ENCODE measurements at regions not wholly inside any gene's neighbourhood (a gene's known extent, or its start where the extent isn't known, plus 50 kb on each side); places are given as distances from the start of the nearest gene placed in this dataset.

DNA sequence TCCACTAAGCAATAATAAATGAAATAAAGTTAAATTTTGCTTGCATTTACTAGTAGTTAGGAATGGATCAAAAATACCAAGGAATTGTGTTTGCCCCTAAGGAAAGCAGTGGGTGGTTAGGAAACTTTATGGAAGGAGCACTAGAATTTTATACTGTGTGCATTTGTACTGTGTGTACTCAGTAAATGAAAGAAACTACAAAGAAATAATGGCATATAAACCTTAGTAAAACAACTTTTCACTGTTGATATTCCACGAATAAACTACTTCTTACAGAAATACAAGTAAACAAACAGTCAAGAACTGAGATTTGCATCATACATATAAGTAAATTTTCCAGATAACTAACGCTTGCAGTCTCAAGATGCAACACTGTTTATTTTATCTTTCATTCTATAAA, 103.7 kb upstream of the PARP8 start:
- POLR2A ChIA-PET: no interaction called here
- DNase-seq: no peak
- Mint-ChIP-seq H3K27ac (no peak overlapping the region), H3K4me3 (no peak overlapping the region), H3K27me3 (no peaks in the 10 kb centered on the region), H3K4me1 (peaks cover 10% of the 10 kb centered on the region), H3K36me3 (ENCODE audit: low read depth) (no peaks in the 10 kb centered on the region), H3K9me3 (peaks cover 4% of the 10 kb centered on the region)
- intact Hi-C loops (cut with micrococcal nuclease): loop anchor here (10.0 kb wide), 1 partner anchor 52 kb away; no protein-coding TSS in a partner anchor
- no peak for ATAC-seq (ENCODE audit: low read depth)
- CTCF ChIA-PET: no interaction called here
- TF ChIP-seq, protein P1, sequence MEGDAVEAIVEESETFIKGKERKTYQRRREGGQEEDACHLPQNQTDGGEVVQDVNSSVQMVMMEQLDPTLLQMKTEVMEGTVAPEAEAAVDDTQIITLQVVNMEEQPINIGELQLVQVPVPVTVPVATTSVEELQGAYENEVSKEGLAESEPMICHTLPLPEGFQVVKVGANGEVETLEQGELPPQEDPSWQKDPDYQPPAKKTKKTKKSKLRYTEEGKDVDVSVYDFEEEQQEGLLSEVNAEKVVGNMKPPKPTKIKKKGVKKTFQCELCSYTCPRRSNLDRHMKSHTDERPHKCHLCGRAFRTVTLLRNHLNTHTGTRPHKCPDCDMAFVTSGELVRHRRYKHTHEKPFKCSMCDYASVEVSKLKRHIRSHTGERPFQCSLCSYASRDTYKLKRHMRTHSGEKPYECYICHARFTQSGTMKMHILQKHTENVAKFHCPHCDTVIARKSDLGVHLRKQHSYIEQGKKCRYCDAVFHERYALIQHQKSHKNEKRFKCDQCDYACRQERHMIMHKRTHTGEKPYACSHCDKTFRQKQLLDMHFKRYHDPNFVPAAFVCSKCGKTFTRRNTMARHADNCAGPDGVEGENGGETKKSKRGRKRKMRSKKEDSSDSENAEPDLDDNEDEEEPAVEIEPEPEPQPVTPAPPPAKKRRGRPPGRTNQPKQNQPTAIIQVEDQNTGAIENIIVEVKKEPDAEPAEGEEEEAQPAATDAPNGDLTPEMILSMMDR (IDR thresholded peaks at IDR 0.05): no peak

DNA sequence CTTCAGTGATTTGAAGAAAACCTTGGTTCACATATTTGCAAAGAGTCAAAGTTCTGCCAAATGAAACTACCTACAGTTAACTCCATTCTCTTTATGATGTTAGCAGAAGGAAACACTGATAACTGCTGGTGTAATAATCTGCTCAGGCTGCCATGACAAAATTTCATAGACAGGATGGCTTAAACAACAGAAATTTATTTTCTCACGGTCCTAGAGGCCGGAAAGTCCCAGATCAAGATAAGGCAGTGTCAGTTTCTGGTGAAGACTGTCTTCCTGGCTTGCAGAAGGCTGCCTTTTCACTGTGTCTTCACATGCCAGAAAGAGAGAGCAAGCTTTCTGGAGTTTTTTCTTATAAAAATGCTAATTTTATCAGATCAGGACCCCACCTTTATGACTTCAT, 102.4 kb upstream of the PARP8 start:
- CTCF ChIA-PET: no interaction called here
- POLR2A ChIA-PET: no interaction called here
- TF ChIP-seq, protein P1 (IDR thresholded peaks at IDR 0.05): no peak
- Mint-ChIP-seq H3K27ac (no peak overlapping the region), H3K4me3 (no peak overlapping the region), H3K27me3 (no peaks in the 10 kb centered on the region), H3K36me3 (ENCODE audit: low read depth) (no peaks in the 10 kb centered on the region), H3K9me3 (peaks cover 7% of the 10 kb centered on the region), H3K4me1 (peaks cover 10% of the 10 kb centered on the region)
- DNase-seq (no peak), ATAC-seq (ENCODE audit: low read depth) (no peak)
- intact Hi-C loops (cut with micrococcal nuclease): loop anchor here (10.0 kb wide), 1 partner anchor 51 kb away; no protein-coding TSS in a partner anchor

DNA sequence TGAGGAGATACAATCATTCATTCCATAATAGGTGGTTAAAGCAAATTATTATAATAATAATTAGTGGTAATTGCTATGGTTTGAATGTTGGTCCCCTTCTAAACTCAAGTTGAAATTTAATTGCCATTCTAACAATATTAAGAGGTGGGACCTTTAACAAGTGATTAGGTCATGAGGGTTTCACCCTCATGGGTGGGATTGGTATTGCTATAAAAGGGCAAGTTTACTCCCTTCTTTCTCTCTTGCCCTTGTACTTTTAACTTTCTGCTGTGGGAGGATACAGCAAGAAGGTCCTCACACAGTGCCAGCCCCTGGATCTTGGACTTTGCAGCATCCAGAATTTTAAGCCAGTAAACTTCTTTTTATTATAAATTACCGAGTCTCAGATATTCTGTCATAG, 101.9 kb upstream of the PARP8 start:
- Mint-ChIP-seq H3K4me3 (no peak overlapping the region), H3K27me3 (no peaks in the 10 kb centered on the region), H3K27ac (no peak overlapping the region), H3K36me3 (ENCODE audit: low read depth) (no peaks in the 10 kb centered on the region), H3K9me3 (peaks cover 7% of the 10 kb centered on the region), H3K4me1 (peaks cover 10% of the 10 kb centered on the region)
- ATAC-seq (ENCODE audit: low read depth): no peak
- CTCF ChIA-PET: no interaction called here
- POLR2A ChIA-PET: no interaction called here
- intact Hi-C loops (cut with micrococcal nuclease): loop anchor here (10.0 kb wide), 1 partner anchor 50 kb away; no protein-coding TSS in a partner anchor
- DNase-seq: no peak
- TF ChIP-seq, protein P1 (IDR thresholded peaks at IDR 0.05): no peak

DNA sequence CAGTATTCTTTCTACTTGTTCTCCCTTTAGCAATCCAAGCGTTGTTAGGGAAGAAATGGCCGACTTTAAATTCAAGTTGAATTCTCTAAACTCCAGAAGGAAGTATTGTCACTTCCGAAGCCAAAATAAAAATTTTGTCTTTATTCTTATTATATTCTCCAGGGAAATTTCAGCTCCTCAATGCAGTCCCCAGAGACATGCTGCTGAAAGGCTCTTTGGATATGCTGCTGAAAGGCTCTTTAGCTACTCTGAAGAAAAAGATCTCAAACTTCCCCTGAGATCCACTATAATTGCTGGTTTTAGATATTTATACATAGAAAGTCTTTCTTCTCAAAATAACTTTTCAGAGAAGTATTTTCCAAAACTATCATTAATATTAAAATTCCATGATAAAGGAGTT, 92.3 kb upstream of the PARP8 start:
- ChIA-PET CTCF (interaction anchor here (0.7 kb wide), 1 partner anchor 37 kb away, joined by 3 read pairs; no protein-coding TSS in a partner anchor), POLR2A (interaction anchor here (0.7 kb wide), 1 partner anchor 133 kb away, joined by 5 read pairs; no protein-coding TSS in a partner anchor)
- peaks cover 4% of the 10 kb centered on the region for H3K4me1 Mint-ChIP-seq
- TF ChIP-seq, protein P1 (IDR thresholded peaks at IDR 0.05): no peak
- DNase-seq (no peak), ATAC-seq (ENCODE audit: low read depth) (no peak)
- no peaks in the 10 kb centered on the region for H3K27me3 Mint-ChIP-seq
- H3K9me3 Mint-ChIP-seq: peaks cover 3% of the 10 kb centered on the region
- H3K4me3 Mint-ChIP-seq: no peak overlapping the region
- H3K27ac Mint-ChIP-seq: no peak overlapping the region
- intact Hi-C loops (cut with micrococcal nuclease): no loop called here
- no peaks in the 10 kb centered on the region for H3K36me3 Mint-ChIP-seq (ENCODE audit: low read depth)

- no peak for ATAC-seq (ENCODE audit: low read depth)
- CTCF ChIA-PET: no interaction called here
- no peaks in the 10 kb centered on the region for H3K27me3 Mint-ChIP-seq
- intact Hi-C loops (cut with micrococcal nuclease): no loop called here
- TF ChIP-seq, protein P1 (IDR thresholded peaks at IDR 0.05): no peak
- H3K27ac Mint-ChIP-seq: no peak overlapping the region
- H3K4me1 Mint-ChIP-seq: peaks cover 4% of the 10 kb centered on the region
- no peak overlapping the region for H3K4me3 Mint-ChIP-seq
- DNase-seq: no peak
- no peaks in the 10 kb centered on the region for H3K9me3 Mint-ChIP-seq
- no peaks in the 10 kb centered on the region for H3K36me3 Mint-ChIP-seq (ENCODE audit: low read depth)
- POLR2A ChIA-PET: no interaction called here
Measured at GRCh38 chr5:50575740-50576139, 90.7 kb upstream of the PARP8 start.

Data from activated B cell treated with CpG ODN at 0.5 μM for 24 hours (primary cell).